ENCODE measurements at regions not wholly inside any gene's neighbourhood (a gene's known extent, or its start where the extent isn't known, plus 50 kb on each side); places are given as distances from the start of the nearest gene placed in this dataset.

- no peak for TF ChIP-seq EZH2phosphoT487 (IDR thresholded peaks at IDR 0.05; ENCODE audit: low read depth, severe bottlenecking, unreplicated experiment)
- TF ChIP-seq CTCF (IDR thresholded peaks at IDR 0.05; ENCODE audit: poor library complexity), result no peak
- TF ChIP-seq EZH2 (IDR thresholded peaks at IDR 0.05; ENCODE audit: borderline replicate concordance), result no peak
Observed at GRCh38 chr4:132316738-132317137, 832.4 kb upstream of the PCDH10 start.
